NCI-H774 (cell line): ENCODE measurements at regions not wholly inside any gene's neighbourhood (a gene's known extent, or its start where the extent isn't known, plus 50 kb on each side); places are given as distances from the start of the nearest gene placed in this dataset.
"Not testable (repeated sequence)": the region's sequence is repeated elsewhere in the genome, so short reads cannot be mapped to it uniquely, and the experiment has no call there.

Experiments used
- DNase-seq: peaks from one replicate; lab custom pipeline; 2025; lab: John Stamatoyannopoulos, UW

DNA sequence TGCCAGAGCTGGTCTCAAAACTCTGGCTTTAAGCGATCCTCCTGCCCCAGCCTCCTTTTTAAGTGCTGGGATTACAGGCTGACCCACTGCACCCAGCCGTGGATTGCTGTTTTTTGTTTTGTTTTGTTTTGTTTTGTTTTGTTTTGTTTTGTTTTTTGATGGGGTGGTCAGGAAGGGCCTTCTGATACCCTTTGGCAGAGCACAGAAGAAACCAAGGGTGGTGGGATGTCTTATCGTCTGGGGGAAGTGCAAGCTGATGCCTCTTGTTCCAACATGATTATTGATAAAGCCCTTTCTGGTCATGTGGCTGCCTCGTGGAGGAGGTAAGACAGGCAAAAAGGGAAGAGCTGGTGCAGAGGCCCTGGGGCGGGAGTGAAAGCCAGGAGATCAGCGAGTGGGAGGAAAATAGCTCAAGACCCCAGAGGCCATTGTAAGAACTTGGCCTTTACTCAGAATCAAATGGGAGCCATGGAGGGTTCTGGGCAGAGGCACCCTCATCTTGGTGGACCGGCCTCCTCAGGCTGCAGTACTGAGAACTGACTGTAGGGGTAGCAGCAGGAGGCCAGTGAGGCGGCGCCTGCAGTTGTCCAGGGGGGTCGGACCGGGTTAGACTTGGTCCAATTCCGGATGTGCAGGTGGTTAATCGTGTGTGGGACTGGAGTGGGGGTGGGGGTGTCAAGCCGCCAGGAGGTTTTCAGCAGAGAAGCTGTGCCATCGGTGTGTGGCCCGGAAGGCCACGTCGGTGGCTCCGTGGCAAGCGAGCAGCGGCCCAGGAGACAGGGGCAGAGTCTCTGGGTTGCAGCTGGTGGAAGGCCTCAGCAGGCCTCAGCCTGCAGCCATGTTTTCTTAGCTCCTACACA, 84.4 kb upstream of the GSE1 start:
- DNase-seq, result no peak

DNA sequence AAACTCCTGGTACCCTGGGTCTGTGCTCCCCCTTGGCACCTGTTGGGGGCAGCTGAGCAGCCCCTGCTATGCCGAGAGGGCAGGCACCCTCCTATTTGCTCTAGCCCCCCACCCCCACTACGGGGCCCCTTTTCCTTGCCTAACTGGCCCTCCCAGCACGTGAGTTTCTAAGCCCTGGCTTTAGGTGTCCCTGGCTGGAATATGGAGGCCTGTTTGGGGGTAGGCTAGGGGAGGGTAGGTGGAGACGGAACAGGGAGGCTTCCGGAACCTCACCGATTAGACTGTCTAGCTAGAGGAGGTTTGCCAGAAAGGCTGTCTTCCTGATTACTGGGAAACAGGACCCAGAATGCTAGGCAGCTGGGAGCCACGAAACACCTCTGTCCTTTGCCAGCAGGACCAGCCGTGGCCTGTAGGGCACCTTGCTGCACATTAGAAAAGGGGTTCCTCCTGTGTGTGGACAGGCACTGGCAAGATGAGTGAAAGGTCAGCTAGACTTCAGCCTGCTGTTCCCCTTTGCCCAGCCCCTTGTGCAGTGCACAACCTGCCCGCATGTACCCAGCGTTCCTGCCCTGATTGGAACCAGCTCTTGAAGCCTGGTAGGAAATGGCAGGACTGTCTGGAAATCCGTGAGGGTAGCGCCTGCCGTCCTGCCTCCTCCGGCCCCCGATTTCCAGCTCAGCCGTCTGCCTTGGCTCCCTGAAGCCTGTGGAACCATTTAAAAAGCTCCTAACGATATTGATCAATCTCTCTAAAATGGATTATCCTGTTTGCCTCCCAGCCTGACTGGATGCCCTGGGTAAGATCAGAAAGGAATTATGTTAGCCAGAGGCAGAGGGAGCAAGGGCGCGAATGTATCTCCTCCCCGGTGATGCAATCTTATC, 83.4 kb upstream of the GSE1 start:
- no peak for DNase-seq

DNA sequence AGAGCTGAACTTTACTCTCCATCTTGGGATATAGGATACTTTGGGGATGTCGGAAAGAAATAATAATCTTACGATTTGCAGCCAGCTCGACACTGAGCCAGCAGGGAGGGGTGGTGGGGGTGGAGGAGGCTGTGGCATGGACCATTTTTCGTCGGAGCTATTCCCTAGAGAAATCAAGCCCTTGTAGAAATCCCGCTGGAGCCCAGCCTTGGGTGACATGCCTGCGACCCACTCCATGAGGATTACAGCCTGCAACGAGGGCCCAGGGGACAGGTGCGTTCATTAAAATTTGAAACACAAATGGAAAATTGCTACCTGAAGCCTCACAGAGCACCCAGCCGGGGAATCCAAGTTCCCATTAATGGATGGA, 82.8 kb upstream of the GSE1 start:
- DNase-seq, result no peak

DNA sequence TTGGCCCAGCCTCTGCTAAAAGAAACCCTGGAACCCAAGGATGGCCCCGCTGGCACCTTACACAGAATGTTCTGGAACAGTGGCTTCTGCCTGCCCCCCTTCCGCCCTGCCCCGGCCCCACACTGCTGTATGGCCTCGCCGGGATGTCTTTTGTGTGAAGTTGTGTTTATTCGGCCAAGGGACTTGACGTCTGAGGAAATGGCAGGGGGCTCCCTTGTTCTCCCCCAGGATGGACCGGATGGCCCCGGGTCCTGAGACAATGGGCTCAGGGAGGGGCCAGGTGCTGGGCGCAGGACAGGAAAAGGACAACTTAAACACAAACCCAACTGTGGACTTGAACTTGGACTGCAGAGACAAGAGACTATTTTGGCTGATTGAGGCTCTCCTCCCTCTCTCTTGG, 81.6 kb upstream of the GSE1 start:
- DNase-seq, result no peak

DNA sequence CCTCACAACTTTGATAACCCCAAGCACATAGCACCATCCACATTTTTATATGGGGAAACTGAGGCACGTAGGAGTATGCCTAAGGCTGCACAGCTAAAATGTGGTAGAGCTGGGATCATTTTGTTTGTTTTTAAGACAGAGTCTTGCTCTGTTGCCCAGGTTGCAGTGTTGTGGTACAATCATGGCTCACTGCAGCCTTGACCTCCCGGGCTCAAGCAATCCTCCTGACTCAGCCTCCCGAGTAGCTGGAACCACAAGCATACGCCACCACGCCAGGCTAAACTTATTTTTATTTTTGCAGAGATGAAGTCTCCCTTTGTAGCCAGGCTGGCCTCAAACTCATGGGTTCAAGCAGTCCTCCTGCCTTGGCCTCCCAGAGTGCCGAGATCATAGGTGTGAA, 81.0 kb upstream of the GSE1 start:
- no peak for DNase-seq

DNA sequence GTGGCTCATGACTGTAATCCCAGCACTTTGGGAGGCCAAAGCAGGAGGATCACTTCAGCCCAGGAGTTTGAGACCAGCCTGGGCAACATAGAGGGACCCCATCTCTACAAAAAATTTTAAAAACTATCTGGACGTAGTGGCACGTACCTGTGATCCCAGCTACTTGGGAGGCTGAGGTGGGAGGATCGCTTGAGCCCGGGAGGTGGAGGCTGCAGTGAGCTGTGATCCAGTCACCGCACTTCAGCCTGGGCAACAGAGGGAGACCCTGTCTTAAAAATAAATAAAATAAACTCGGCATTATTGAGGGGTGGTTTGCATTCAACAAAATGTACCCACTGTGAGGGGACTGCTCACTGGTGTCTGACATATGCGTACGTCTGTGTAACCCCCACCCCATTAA, 79.5 kb upstream of the GSE1 start:
- not testable (repeated sequence) for DNase-seq

DNA sequence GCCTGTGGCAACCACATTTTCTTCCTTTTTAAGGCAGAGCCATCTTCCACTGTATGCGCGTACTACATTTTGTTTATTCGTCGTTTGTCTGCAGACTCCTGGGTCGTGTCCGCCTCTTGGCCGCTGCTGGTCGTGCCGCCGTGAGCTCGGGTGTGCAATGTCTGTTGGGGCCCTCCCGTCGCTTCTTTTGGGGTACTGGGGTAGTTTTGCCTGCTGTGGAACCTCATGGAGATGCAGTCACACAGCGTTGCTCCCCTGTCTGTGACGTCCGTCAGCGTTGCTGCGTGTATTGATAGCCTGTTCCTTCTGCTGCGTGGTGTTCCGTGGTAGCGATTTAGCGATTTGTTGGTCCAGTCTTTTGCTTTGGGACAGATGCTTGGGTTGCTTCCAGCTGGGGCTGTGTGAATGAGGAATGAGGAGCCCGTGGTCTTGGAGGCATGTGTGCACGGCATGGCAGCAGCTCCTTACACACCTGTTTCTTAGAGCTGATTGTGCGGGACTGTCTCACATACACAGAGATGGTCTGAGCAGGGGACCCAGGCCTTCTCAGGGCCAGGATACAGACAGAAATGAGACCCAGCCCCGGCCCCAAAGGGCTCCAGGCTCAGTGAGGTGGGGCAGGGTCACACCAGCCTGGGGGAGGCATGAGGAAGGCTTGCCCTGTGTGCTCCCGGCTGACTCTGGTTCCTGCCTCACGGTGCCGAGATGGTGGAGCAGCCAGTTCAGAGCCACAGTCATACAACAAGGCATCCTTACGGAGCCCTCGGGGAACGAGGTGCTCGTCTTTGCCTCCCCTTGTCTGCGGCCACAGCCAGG, 78.4 kb upstream of the GSE1 start:
- DNase-seq, result no peak

DNA sequence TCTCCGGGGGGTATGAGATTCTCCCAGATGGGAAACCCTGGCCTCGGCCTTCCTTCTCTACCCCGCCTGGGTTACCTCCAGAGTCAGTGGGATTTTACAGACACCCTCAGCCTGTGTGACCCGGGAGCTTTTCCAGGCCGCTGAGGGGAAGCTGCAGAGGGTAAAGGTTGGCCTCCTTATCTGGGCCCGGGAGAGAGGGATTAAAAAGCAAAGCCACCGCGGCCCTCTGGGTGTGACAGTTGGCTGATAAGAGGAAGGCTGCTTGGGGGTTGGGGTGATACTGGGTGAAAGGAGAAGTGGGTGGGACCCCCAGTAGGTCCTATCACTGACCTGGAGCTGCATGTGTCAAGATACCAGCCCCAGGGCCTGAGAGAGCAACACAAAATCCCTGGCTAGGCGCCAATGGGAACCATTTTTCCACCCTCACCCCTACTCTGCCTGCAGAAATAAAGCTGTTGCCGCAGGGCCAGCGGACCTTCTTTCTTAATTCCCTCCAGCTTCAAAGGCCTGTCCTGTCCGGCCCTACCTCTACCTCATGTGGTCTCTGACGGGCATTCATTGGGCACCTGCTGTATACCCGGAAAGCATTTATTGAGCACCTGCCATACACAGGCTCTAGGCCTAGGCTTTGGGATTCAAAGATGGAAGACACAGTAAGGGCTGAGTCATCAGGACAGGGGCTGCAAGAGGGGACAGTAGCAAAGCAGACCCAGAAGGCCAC, 77.6 kb upstream of the GSE1 start:
- DNase-seq, result no peak

DNA sequence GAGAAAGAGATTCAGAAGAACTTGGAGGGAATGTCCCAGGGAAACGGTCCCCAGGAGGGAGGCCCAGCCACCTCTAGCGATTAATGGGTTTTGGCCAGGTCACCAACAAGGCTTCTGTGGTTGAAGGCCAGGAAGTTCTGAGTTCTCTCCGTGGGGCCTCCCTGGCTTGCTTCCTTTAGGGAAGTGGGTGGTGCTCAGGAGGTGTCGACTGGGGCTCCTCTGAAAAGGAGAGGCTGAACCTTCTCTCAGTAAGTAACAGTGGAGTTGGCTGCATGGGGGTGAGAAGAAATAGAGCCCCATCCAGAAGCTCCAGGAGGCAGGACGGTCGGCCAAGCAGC, 77.1 kb upstream of the GSE1 start:
- no peak for DNase-seq

DNA sequence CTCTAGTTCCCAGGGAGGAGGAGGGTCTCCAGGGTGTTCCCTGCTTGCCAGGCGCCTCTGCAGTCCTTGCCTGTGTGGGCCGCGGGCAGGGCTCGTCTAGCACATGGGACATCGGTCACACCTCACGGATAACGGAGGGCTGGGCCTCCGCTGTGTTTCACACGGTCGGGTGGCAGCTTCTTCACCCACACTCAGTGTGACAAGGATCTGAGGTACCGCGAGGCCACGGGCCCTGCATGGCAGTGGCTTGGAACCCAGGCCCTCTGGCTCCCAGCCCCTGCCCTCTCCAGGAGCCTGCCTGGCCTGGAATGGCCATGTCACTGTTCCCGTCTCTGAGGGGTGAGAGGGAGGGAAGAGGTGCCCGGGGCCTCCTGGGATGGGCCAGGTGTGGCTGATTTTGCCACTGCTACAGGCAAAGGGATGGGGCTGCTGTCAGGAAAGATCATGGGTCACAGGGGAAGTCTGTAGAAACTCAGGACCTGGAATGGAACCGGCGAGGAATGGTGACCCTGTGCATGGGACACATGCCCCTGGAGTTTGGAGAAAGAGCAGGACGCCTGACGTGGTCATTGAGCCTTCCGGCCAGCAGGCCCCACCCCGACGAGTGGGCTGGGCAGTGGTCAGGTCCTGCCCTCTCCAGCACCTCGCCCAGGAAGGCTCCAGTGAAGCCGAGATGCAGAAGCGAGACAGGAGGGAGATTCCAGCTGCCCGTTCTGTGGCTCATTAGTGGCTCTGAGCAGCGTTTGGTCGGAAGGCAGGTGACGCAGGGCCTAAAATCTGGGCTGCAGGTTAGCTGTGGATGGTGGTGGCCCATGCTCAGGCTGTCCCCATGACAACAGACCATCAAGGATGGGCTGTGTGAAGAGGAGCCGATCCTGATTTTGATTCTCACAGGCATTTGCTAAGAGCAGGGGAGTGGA, 76.5 kb upstream of the GSE1 start:
- no peak for DNase-seq

DNA sequence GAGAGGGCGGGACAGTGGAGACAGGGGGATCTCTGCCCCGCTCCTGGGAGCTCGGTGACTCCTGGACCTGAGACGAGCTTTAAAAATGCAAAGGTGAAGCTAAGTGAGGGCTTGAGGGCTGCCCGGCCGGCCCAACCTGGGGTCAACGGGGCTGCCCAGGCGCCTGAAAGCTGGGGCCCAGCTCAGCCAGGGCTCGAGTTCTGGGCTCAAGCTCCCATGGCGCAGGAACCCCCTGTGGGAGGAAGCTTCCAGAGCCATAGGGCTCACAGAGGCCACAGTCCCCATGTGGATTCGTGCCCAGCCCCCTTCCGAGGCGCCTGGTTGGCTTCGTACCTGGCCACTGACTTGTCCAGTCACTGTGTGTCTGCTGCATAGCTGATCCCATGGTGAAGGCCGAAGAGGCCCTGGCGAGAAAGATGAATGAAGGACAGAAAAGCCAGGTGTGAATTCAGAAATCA, 75.8 kb upstream of the GSE1 start:
- no peak for DNase-seq

DNA sequence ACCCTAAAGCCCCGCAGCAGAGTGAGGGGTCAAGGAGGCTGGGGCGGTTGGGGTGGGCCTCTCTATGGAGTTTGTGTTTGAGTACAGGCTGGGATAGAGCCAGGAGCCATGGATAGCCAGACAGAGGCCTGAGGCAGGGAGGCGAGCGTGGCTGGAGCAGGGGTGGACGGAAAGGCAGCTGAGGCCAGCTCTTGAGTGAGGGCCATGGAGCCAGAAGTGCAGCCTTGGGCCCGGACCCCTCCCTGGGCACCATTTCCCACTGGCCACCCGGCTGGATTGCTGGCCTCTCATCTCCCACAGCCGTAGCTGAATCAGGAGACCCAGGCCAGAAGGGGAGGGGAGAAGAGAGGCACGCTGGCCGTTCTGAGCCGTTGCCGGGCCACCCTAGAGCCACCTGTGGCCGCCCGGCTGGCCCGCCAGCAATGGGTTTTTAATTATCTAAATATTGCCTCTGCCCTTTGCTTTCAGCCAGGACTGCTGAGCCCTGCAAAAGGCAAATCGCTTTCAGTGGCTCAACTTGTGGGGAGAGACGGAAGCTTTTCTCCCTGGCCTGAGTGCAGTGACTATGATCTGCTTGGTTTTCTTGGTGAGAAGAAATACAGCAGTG, 75.2 kb upstream of the GSE1 start:
- DNase-seq, result no peak

DNA sequence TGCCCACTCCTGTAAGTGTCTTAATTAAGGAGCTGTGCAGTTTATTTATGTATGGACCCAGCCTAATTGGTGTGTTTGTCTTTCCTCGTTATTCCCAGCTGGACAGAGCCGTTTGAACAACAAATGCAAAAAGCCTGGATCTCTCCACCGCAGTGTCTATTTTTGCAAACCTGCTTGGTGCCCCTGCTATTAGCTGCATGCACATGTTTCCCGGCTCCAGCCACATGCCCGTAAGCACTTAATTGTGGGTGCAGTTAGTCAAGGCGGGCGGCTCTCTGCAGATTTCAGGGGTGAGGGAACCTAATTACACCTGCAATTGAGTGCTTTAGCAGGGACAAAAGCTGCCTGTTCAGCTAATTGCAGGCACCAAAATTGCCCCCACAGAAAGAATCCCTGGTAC, 74.0 kb upstream of the GSE1 start:
- DNase-seq, result no peak

DNA sequence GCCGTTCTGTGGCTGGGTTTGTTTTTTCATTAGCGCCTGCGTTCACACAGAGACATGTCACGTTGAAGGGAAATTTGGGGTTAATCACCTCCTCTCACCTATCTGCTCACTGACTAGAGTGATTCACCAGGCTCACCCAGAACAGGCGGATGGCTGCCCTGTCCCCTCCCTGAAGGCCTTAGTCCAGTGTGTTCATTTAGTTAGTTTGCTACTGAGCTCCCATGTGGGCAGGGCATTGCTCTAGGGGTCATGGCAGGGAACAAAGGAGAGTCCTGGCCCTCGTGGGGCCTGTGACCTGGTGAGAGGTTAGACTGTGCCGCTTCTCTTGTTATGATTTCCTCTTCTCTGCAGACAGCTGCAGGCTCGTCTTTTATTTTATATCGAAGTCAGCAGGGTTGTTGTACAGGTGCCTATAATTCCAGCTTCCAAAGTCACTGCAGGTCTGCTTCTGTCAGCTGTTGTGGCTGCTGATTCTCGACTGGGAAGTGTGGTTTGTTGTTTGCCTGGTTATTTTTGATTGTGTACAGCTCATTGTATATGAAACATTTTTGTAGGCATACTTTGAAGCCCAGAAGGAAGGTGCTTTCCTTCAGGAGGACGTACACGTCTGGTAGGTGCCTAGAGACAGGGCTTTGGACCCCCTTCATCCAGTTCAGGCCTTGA, 73.4 kb upstream of the GSE1 start:
- DNase-seq, result no peak

DNA sequence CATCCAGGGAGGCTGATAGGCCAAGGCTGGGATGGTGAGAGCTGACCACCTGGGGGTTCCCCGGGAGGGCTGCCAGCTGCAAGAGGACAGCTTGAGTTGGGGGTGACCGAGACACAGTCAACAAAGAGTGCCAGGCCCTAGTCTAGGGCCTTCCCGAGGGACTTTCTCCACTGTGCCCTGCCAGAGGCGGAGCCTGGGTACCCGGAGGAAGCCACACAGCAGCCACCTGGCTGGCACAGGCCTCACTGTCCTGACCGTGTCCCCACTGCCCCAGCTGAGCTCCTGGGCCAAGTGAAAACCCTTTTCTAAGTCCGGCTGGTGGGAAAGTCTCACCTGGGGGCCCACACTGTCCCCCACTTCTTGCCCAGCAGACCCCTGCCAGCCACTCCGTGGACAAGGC, 71.9 kb upstream of the GSE1 start:
- DNase-seq, result no peak

DNA sequence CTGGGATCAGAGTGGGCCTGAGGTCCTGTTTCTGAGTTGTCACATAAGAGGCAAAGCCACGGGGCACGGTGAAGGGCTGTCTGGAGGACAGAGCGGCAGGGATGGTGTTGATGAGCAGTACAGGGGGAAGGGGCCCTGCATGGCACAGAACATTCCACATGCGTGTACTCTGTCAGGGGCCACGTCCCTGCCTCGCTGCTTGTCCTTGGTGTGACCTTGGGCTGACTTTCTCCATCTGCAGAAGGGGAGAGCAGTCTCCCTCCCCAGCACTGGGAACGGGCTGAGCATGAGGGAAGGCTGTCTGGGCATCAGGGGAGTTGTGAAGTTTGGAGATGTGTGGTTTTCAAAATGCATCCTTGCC, 71.5 kb upstream of the GSE1 start:
- DNase-seq, result no peak

DNA sequence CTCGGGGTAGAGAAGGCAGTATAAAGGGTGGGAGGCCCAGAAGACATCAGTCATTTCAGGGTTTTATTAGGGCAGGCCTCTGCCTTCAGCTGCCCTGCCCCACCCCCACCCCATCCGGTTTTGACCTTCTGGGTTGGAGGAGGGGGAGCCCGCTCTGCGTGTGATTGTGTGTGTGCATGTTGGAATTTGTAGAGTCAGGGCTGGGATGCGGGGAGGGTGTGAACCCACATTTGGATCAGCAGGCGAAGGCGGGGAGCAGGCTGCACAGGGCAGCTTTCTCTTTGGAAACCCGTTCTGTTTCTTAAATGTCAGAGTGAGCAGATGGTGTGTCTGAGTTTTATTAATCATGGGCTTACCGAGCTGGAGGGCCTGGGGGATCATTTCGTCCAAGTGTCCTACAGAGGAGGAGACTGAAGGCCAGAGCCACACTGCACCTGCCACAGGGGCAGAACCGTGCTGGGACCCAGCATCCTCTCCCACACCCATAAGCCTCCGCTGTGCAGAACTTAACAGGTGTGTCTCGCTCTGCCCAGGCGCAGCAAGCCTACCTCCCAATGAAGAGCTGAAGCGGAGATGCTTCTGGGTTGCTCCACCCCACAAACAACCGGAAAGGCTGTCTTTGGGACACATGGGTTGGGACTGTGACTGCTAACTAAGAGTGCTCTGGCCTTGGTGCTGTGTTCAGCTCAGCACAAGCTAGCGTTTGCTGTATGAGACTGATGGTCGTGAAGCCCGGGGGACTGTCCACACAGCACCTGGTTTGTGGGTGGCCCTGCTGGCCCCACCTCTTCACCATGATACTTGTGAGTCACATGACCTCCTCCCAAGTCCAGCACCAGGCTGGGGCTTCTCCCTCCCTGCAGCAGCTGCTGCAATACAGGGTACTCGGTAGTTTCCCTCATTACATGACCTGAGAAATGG, 70.9 kb upstream of the GSE1 start:
- DNase-seq, result no peak

DNA sequence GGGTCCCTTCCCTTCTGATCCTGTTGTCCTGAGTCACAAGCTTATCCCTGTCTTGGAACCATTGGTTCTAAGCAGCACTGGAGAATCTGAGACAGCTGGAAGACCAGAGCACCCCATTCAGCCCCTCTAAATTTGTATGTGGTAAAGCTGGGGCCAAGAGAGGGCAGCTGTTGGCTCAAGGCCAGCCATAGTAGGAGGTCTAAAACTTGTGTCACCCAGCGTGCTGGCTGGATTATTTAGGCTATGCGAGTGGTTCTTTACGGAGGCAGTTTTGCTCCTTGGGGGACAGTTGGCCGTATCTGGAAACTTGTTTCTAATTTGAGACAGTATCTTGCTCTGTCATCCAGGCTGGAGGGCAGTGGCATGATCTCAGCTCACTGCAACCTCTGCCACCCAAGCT, 69.6 kb upstream of the GSE1 start:
- DNase-seq, result no peak

DNA sequence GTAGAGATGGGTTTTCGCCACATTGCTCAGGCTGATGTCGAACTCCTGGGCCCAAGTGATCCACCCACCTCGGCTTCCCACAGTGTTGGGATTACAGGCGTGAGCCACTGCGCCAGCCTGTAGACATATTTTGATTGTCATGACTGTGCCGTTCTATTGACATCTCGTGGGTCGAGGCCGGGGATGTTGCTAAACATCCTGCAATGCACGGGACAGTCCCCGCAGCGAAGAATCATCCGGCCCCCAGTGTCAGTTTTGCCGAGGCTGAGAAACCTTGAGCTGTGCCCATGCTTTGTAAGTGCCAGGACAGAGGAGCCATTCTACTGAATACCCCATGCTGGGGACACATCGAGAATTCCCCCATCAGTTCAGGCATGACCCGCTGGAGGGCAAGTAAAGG, 69.1 kb upstream of the GSE1 start:
- DNase-seq, result no peak
